ENCODE measurements at regions not wholly inside any gene's neighbourhood (a gene's known extent, or its start where the extent isn't known, plus 50 kb on each side); places are given as distances from the start of the nearest gene placed in this dataset.

DNA sequence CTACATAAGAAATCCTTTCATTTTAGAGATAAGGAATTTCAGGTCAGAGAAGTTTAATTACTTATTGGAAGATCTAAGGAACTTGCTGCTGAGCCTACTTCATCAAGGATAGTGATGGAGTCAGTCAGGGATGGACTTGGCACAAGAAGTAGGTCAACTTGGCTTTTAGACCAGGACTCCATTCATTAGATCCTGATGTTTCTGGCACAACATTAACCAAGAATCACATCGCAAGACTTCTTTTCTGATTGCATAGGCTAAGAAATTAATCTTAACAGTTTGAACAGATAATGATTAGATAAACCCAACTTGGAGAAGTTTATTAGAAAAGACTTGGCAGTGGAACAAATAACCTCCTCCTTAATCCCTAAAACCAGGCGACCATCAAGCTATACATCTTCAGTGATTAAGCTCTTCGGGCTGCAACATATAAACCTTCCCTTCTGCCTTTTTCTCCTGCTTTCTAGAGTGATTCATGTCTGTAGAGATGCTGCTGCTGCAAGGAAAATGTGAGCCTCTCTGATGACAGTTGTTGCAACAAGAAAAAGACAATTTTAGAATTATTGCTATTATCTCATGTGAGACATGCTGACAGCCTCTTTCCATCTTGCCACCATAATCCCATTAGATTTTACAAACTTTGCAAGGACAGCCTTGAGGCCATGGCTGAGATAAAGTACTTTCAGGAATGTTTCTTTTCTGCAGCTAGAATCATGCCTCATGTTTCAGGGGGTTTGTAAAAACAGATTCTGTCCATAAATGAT is 207.9 kb upstream of the SLC27A6 start:
- no peak for TF ChIP-seq CTCF (IDR thresholded peaks at IDR 0.05; ENCODE audit: borderline replicate concordance, extremely low read depth, low read length, poor library complexity, severe bottlenecking)
- TF ChIP-seq EZH2 (IDR thresholded peaks at IDR 0.05; ENCODE audit: borderline replicate concordance, low read depth, low read length, severe bottlenecking) = no peak
